NCI-H2107 treated with DMSO at 0.1 percent for 48 hours (cell line): ENCODE measurements at regions not wholly inside any gene's neighbourhood (a gene's known extent, or its start where the extent isn't known, plus 50 kb on each side); places are given as distances from the start of the nearest gene placed in this dataset.
A peak's percentile ranks its signal among the peaks of the same experiment; 100 is the strongest.
"Not testable (repeated sequence)": the region's sequence is repeated elsewhere in the genome, so short reads cannot be mapped to it uniquely, and the experiment has no call there.

Source experiments
- DNase-seq: peaks from one replicate; lab custom pipeline; 2025; ENCODE audit not compliant: unreplicated experiment; lab: John Stamatoyannopoulos, UW

DNA sequence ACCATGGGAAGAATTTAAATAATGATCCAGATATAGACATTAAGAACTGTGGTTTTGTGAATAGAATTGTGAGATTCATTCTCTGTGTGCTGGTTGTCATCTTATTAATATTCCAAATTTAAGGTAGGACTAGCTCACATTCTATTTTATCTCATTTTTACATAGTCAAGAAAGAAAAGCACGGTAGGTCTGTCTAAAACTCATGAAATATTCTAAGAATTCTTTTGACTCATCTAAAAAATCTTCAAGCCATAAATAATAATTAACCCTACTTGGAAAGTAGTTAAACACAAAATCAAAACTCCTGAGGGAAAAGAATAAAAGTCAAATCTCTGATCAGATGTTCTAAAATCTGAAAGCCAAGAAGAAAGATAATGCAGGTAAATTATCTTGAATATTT is 388.8 kb upstream of the CHAC2 start:
- no peak for DNase-seq

- no peak for DNase-seq
Measured at GRCh38 chr2:53373126-53373525, 394.5 kb upstream of the CHAC2 start.

- DNase-seq = no peak
Measured at GRCh38 chr2:53366543-53366942, 401.1 kb upstream of the CHAC2 start.

DNA sequence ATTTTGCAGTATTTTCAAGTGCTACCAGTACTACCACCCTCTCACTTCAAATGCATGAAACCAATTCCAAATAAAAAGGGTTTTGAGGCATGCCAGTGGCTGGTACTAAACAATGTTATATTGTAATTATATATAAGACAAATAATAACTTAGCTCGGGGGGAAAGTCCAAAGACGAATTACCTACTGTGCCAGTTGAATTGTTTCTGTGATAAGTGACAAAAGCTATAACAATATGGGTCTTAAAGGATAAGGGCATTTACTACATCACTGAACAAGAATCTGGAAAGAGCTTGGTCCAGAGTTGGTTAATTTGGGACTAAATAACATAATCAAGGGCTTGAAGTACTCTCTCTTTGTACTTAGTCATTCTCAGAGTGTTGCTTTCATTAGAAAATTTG is 404.7 kb upstream of the CHAC2 start:
- no peak for DNase-seq

GRCh38 chr2:53356291-53356905 is 411.2 kb upstream of the CHAC2 start:
- no peak for DNase-seq

DNA sequence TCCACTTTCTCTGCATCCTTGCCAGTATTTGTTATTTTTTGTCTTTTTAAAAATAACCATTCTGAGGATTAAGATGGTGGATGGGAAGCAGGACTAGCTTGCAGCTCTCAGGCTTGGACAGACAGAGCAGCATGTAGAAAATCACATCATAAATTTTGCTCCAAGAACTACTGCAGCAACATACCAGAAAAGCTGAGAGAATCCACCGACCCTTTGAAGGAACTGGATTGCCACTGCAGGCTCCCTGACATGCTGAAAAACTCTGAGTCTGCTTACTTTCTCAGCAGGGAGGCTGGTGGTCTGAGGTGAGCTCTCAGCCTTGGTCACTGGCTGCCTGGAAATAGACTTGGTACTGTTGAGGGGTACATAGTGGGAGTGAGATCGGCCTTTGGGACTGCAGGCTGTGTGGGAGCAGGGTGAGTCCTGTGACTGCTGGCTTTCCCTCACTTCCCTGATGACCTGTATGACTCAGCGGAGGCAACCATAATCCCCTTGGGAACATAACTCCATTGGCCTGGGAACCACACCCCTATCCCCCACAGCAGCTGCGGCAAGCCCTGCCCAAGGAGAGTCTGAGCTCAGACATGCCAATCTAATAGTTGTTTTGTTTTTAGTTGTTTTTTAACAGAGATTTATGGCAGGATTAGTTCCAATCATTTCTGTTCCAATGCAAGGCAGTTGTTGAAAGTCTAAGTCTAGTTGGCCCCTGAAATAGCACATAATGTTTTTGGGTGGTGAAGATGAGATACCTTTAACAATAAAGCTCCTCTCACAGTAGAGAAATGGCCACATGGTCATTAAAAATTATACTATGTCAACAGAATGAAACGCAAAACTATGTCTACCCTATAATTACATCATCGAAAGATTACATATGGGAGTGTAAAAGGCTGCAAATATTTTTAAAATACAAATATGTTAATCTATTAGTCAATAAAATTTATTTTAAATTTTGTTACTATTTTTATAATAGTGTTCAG is 414.2 kb upstream of the CHAC2 start:
- peak; percentile 30 for DNase-seq

DNA sequence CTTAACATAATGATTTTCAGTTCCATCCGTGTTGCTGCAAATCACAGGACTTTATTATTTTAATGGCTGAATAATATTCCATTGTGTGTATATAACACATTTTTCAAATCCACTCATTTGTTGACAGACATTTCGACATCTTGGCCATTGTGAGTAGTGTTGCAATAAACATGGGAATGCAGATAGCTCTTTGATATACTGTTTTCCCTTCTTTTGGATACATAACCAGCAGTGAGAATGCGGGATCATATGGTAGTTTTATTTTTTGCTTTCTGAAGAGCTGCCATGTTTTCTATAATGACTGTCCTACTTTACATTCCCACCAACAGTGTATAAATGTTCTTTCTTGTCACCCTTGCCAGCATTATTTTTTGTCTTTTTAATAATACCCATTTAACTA is 420.3 kb upstream of the CHAC2 start:
- no peak for DNase-seq

- no peak for DNase-seq
Measured at GRCh38 chr2:53342248-53342647, 425.4 kb upstream of the CHAC2 start.

GRCh38 chr2:53334610-53335009 is 433.0 kb upstream of the CHAC2 start:
- DNase-seq = no peak

DNA sequence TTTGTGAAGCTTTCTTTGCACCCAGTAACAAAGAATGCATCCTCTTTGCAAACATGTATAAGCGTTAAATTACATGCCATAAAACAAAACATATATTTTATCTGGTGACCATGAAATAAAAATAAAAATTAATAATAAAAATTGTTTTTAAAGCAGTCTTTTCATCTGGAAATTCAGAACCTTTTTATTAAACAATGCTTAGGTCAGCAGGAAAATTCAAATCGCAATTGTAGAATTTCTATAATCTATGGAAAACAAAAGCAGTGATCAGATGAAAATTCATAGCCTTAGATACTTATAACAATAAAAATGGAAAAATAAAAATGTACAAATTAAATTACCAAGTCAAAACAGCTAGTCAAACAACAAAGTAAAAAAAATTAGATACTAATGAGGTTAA is 435.9 kb upstream of the CHAC2 start:
- DNase-seq = no peak

GRCh38 chr2:53317861-53318260 is 449.7 kb upstream of the CHAC2 start:
- no peak for DNase-seq

DNA sequence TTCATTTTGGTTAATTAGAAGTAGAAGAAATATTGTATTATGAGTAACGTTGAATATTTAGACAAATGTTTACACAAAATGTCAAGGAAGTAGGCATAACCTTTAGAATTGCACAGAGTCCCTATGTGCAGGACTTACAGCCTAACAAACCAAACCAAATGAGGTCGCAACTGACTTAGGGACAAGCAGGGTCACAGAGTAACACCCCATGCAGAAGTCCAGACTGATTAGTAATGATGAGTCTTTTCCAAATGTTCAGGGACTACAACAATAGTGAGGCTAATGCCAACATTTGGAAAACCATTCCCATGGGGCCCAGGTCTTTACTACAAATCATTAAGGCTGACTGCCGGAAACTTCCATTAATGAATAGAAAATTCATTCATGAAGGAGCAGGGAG is 452.5 kb upstream of the CHAC2 start:
- DNase-seq = no peak

GRCh38 chr2:53314718-53315117 is 452.9 kb upstream of the CHAC2 start:
- no peak for DNase-seq

GRCh38 chr2:53313644-53314043 is 454.0 kb upstream of the CHAC2 start:
- DNase-seq = not testable (repeated sequence)

- DNase-seq = no peak
Measured at GRCh38 chr2:53312721-53313120, 454.9 kb upstream of the CHAC2 start.

DNA sequence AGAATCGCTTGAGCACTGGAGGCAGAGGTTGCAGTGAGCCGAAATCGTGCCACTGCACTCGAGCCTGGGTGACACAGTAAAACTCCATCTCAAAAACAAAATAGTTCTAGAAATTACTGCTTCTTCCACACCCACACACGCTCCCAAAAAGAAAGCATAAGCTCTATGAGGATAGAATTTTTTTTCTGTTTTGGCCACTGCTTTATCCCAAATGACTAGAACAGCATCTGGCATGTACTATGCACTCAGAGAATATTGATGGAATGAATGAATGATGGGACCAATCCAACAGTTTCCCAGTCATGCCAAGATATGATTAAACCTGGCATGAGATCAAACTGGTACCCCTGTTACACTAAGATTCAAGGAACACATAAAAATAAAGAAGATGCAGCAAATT is 455.4 kb upstream of the CHAC2 start:
- no peak for DNase-seq

DNA sequence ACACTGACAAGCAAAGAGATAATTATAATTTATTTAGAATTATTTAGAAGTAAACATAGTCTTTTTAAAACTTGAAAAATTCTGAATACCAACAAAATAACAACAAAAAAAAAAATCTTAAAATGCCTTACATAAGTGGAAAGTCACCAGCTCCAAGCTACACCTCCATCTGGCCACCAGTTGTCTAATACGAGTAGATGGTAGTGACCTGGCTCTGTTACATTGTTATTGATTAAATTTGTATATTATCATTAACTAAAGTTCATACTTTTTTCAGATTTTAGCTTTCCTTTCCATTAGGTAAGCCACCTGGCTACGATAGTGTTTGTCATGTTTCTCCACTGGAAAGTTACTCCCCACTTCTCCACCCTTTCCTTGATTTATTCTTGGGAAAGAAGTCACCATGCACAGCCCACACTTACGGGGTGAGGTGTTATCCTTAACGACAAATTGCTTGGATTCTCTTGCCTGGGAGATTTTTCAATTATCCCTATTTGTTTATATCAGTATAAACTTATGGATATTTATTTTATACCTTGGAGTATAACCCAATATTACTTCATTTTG is 464.5 kb upstream of the CHAC2 start:
- DNase-seq = no peak

DNA sequence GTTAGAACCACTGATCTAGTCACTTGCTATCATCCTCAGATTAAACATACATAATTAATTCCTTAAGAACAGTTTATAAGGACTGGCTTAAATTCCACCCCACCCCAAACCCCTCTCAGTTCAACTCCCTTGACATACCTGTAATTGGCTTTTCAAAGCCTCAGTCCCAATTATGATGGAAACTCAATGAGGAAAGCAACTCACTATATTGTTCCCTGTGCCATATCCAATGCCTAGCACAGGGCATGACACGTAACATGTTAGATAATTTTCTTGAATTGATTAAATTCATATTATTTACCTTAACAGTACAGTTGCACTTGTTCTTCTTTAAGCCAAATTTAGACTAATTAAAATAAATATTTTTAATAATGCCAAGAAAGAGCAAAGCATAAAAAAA is 465.1 kb upstream of the CHAC2 start:
- DNase-seq = no peak

GRCh38 chr2:53289309-53290006 is 478.1 kb upstream of the CHAC2 start:
- no peak for DNase-seq

DNA sequence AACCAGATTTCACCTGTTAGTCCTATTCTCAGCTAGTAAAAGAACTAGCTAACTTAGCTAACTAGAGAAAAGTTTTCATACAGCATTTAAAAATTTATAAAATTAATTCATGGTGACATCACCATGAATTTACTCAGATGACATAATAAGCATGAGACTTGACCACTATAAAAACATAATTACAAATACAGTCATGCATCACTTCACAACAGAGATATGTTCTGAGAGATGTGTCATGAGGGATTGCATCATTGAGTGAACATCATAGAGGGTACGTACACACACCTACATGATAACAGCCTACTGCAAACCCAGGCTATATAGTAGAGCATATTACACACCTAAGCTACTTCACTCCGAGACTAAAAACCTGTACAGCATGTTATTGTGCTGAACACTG is 481.3 kb upstream of the CHAC2 start:
- no peak for DNase-seq

DNA sequence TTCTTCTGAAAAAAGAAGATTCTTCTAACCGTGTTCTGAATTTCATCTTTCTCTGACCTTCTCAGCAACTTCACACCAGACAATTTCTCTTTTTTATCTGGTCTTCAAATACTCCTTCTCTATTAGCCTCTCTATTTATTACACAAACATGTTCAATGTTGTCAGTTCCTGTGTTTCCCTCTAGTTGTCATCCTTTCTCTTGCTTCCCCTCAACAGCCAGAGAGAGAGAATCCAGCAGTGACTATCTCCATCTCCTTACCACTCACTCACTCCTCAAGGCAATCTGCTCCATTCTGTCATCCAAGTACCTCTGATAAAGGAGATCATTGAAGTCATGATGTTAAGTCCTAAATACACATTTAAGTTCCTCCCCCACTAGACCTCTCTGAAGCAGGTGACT is 491.9 kb upstream of the CHAC2 start:
- no peak for DNase-seq

DNA sequence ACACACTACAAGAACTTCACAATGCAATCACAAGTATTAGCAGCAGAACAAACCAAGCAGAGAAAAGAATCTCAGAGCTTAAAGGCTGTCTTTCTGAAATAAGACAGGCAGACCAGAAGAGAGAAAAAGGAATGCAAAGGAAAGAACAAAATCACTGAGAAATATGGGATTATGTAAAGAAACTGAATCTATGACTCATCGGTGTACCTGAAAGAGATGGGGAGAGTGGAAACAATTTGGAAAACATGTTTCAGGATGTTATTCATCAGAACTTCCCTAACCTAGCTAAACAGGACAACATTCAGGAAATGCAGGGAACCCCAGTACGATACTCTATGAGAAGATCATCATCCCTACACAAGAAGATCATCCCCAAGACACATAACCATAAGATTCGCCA is 499.0 kb upstream of the CHAC2 start:
- no peak for DNase-seq
